Astrocyte of the hippocampus (primary cell): ENCODE measurements at regions not wholly inside any gene's neighbourhood (a gene's known extent, or its start where the extent isn't known, plus 50 kb on each side); places are given as distances from the start of the nearest gene placed in this dataset.

ENCODE experiments used
- DNase-seq: peaks from one replicate; pipeline ENCODE4 v3.0.0; 2011; ENCODE audit warnings: low read depth, low spot score

DNA sequence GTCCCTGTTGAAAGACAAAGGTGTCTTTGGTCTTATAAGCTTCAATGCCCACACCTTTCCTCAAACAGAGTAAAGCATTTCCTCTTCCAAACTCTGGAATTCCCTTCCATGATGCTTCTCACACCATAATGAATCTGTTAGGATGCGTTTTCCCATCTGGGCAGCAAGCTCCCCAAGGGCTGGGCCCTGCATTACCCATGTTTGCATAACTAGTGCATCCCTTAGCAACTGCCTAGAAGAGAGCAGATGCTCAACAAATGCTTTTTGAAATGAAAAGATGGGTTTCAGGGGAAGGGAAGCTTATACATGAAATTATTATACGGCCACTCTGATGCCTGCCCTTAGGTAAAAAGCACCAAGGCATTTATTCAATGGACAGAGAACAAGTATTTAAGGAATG, 124.5 kb upstream of the CCL2 start:
- DNase-seq, result no peak

DNA sequence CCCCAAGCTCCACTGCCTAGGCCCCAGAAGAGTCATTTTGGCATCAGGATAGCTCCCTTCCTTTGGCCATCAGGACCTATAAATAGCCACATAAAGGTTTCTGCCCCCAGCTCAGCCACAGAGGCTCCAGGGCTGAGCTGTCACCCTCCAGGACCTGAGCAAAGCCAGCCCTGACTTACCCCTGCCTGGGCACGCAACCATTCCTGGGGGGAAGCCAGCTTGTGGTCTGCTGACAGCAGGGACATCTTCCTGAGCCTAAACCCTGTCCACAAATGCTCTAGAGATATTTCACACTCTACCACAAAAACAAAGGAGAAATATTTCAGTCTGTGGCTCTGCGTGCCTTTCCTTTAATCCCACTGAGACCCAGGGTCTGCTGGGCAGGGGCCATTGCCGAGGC, 123.7 kb upstream of the CCL2 start:
- no peak for DNase-seq

DNA sequence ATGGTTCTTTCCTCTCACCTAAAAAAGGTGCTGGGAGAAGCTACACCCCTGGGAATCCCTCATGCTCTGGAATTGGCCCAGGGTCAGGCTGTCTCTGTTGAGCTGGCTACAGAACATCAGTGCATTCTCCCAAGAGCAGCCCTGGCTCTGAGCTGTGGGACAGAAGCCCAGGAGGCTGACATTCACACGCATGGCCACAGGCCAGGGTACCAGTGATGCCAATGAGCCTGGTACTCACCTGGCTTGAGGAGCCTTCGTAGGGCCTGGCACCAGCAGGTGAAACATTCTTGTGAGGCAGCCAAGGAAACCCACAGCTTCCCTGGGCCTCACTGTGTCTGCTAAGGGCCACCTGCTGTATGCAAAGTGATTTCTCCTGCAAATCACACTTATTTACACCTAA, 121.7 kb upstream of the CCL2 start:
- no peak for DNase-seq

DNA sequence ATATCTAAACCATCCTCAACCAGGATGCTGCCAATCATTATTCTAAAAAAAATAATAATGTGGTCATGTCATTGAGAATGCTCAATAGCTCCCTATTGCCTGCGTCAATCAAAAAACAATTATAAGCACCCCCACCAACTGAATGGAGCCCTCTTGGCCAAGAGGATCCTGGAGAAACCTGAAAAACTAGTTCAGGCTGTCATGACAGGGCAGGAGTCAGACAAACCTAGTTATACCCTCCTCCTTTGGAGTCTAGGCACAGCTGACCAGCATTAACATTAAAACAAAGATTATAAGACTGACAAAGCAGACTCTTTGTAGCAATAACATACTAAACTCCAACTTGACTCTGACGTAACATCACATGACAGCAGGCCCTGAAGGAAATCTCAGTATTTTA, 119.2 kb upstream of the CCL2 start:
- DNase-seq, result no peak

- DNase-seq, result no peak
These were observed 115.1 kb upstream of the CCL2 start for GRCh38 chr17:34140006-34140405.

DNA sequence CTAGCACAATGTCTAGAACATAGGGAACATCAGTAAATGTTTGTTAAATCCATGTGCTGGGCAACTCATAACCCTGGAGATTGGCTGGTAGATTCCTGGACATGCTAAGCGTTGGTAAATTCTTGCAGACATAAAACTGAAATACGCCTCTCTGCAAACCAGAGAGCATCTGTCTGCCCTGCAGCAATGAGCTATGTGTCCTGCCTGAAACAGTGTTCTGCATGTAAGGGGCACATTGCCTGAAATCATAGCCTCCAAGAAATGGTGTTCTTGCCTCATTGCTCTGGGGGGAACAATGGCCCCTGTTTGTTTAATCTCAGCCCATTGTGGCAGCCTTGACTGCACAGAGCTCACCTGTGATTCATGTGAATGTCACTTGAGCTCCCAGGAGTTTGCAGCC, 113.5 kb upstream of the CCL2 start:
- no peak for DNase-seq

DNA sequence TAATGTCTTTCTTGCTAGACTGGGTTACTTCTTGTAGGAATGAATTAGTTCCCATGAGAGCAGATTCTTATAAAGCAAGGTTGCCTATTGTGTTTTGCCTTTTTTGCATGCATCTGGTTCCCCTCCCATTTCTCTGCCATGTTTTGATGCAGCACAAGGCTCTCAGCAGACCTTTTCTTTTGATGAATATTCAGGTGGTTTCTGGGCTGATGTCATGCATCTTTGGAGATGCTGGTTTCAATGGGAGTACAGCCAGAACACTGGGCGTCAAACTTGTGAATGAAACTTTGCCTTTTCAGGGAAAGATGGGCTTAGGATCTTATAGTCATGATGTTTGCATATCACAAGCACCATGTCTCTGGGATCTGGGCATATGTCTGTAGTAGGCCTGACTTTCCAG, 111.7 kb upstream of the CCL2 start:
- DNase-seq, result no peak

- peak; percentile 16 for DNase-seq
These were observed 108.5 kb upstream of the CCL2 start for GRCh38 chr17:34146440-34147043.

DNA sequence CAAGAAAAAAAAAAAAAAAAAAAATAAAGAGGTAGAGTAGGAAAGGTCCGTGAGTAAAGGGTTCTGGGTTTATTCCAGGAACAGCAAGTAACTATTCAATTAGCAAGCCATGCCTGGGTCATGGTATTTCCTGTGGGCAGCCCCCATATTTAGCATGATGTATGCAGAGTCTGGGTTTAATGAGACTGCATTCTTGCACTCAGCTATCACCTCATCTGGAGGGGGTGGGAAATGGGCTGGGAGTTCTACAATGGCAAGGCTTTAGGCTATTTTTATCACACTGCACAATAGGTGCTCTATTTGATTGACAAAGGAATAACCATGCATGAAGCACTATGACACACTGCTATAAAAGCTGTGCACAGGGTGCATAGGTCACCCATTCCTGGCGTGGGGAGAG, 104.0 kb upstream of the CCL2 start:
- peak; percentile 50 for DNase-seq

DNA sequence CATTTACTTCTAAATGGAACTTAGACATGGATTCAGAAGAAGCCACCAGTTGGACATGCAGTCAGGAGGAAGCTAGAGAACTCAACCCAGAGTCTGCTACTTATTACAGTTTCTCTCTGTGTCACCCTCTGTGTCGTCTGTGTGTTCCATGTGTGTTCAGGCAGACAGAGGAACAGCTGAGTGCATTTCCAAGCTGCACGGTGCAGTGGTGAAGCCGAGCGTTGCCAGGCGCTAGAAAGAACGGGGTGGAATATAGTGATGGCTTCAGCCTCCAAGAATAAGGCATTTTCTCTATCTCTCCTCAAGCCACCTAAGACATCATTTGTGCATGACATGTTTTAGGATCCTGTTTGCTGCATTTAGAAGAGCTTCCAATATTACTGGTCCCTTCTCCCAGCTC, 101.1 kb upstream of the CCL2 start:
- no peak for DNase-seq

- DNase-seq, result no peak
These were observed 99.9 kb upstream of the CCL2 start for GRCh38 chr17:34154961-34155730.

GRCh38 chr17:34155947-34156346, 99.1 kb upstream of the CCL2 start:
- no peak for DNase-seq

GRCh38 chr17:34156401-34156740, 98.7 kb upstream of the CCL2 start:
- no peak for DNase-seq

GRCh38 chr17:34156741-34157589, 98.1 kb upstream of the CCL2 start:
- peak; percentile 57 for DNase-seq

GRCh38 chr17:34161690-34162089, 93.4 kb upstream of the CCL2 start:
- DNase-seq, result no peak

- no peak for DNase-seq
These were observed 92.0 kb upstream of the CCL2 start for GRCh38 chr17:34163123-34163522.

GRCh38 chr17:34163646-34164045, 91.4 kb upstream of the CCL2 start:
- peak; percentile 33 for DNase-seq

DNA sequence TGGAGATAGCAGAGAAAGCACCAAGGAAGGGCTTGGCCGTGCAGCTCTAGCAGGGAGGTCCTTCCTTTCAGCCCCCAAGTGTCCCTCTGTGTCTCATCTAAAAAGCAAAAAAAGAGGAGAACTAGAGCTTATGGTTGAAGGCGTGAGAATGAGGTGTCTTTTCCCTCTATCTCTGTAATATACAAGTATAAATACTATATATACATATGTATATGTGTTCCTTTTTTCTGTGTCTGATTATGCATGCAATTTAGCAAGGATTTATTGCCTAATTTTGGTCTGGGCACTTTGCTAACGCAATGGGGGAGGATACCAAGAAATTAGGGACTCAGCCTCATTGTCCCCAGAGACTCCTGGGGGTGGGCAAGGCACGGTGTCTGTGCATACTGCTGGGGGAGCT, 90.2 kb upstream of the CCL2 start:
- no peak for DNase-seq

DNA sequence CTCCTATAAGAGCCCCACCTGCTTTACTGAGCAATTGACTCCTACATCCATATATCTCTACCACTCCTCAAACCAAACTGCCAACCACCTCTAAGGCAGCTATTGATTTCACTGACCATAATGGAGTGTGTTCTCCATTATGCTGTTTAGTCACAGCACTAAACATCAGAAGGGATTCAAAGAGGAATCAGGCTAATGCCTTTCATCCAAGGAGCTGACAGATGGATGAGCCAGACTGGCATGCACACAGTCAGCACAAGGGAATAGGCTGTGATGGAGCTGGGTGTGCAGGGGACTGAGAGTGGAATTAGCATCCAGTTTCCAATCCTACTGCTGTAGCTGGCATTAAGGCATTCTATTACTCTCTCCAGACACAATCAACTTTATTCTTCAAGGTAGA, 88.7 kb upstream of the CCL2 start:
- DNase-seq, result no peak

GRCh38 chr17:34167354-34167753, 87.7 kb upstream of the CCL2 start:
- no peak for DNase-seq

DNA sequence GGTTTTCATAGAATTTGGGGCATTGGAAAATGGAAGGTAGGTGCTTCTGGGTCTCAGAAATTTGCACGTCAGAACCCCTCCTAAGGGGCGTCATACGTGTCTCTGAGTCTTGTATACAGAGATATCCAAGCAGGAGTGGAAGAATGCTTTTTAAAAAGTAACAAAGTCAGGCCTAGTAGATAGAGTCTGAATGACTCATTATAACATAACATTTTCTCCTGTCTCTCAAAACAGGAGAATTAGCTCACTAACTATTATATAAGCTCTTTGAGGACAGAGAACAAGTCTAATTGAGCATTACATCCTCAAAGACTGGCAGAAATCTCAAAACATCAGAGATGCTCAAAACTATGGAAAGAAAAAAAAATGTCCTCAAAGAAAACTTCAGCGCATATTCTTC, 86.1 kb upstream of the CCL2 start:
- DNase-seq, result no peak

- no peak for DNase-seq
These were observed 85.6 kb upstream of the CCL2 start for GRCh38 chr17:34169496-34169895.
